ENCODE measurements at regions not wholly inside any gene's neighbourhood (a gene's known extent, or its start where the extent isn't known, plus 50 kb on each side); places are given as distances from the start of the nearest gene placed in this dataset.

DNA sequence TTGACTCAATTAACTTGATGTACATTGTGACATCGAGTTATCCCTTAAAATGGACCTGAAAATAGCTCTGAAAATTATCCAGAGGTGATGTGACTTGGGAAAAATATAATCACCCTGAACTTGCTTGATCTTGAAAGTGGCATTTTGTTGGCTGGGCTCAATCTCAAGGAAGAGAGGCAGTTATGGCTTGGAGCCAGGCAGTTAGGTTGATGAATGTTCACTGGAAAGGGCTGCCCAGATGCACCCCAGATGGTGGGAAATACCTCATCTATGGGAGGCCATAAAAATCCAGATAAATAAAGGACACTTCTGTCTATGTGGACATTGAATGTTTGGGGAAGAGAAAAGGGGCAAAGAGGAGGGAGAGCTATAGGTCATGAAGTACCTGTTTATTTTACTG lies 55.7 kb upstream of the OR5AN1 start:
- DNase-seq (ENCODE audit: low read depth, low spot score) = no peak

DNA sequence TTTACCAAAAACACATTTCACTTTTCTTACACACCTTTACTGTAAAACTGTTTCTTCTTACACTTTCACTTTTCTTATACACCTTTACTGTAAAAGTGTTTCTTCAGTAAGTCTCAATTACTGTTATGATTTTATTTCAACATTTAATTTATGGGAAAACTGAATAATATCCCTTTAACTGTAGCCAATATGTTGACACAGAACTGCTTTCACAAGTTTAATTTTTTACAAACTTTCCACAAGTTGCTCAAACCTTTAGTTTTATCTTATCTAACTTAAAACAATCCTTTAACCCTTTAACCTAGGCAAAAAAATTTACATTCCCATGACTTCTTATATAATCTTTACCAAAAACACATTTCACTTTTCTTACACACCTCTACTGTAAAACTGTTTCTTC lies 63.3 kb upstream of the OR5AN1 start:
- DNase-seq (ENCODE audit: low read depth, low spot score) = no peak

DNA sequence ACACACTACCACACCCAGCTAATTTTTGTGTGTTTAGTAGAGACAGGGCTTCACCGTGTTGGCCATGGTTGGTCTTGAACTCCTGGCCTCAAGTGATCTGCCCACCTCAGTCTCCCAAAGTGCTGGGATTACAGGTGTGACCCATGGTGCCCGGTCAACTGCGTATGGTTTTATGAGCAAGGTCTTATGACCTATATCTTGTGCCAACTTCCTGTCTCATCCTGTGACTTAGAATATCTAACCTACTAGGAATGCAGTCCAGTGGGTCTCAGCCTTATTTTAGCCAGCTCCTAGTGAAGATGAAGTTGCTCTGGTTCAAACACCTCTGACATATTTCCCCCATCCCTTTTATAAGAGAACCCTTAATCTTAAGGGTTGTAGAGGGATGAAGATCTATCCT lies 66.1 kb upstream of the OR5AN1 start:
- DNase-seq (ENCODE audit: low read depth, low spot score) = no peak

DNA sequence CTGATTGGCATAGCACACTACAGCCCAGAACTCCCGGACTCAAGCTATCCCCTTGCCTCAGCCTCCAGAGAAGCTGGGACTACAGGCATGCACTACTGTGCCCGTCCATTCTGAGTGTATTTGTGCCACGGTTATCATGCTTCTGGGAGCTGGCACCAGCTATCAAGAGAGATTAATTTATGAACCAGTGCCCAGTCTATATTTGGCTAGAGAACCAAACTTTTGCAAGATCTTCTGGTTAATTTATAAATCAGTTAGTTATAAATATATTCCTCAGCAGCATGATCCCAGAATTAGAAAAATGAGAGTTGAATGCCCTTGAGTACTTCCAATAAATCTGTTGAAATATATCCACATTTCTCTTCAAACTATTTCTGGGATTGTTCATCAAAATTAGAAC lies 67.5 kb upstream of the OR5AN1 start:
- no peak for DNase-seq (ENCODE audit: low read depth, low spot score)

DNA sequence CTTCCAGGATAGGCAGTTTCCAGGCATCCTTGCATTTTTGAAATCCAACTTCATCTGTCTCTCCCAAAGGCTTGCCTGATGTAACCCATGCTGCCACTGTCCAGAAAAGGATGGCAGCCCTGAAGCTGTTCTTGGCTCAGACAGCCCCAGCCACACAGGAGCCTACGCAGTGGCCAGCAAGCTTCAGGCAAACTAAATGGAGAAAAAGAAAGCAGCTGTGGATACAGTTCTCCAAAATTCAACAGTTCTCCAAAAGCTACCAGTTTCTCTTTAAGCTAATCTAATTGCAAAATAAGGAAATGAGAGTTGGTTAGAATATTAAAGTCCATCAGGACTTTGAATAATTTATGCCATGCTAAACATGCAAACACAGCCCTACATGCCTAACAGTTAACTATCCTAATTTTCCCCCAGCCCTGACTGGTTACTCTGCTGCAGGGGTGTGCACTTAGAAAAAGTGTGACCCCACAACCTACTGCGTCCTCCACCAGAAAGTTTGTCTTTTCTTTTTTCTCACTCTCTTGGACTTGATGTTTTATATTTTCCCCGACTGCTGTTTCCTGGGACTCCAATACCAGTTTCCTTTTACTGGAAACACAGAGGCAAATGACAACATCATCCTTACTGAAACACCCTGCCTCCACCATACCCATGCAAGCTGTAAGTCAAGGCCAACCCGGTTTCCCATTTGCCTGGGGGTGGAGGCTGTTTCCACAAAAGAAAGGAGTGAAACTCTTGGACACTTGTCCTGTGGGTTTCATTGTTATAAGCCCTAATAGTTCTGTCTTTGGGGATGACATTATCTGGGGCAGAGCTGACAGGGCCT lies 69.1 kb upstream of the OR5AN1 start:
- DNase-seq (ENCODE audit: low read depth, low spot score) = no peak

DNA sequence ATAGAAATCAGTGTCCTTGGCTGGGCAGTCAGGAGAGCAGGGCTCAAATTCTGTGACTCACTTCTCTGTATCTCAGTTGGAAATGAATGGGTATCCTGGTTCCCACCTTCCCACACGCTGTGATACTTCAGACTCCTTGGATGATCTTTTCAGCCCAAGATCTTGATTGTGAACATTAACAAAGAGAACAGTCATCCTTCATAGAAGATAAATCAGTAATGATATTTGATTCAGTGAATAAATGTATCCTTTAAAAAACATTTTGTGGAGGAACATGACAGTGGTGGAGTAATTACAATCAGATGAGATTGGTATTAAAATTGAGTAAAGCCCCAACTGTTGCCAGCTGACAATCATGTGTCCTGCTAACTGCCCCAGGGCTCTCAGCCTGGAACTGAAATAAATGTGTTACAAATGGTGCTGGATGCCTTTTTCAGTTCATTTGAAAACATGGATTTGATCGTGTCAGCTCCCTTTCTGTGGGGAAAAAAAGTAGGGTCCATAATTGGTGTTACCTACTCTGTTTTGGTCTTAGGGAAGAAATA lies 72.9 kb upstream of the OR5AN1 start:
- DNase-seq (ENCODE audit: low read depth, low spot score) = no peak

DNA sequence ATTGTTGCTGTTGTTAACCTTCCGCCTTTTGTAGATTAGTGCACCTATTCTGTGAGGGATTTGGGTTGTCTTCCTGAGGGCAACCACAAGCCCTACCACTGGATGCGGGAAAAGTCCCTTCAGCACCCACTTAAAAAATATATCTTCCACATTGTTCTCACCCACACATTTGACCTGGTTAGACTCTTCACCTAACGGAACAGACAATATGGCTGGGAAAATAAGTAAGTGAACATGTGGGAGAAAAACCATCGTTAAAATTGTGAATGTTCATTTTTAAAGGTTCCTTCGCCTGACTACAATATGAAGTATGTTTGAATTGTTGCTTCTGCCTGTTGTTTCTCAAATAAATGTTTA lies 72.0 kb upstream of the MPEG1 start:
- no peak for DNase-seq (ENCODE audit: low read depth, low spot score)

DNA sequence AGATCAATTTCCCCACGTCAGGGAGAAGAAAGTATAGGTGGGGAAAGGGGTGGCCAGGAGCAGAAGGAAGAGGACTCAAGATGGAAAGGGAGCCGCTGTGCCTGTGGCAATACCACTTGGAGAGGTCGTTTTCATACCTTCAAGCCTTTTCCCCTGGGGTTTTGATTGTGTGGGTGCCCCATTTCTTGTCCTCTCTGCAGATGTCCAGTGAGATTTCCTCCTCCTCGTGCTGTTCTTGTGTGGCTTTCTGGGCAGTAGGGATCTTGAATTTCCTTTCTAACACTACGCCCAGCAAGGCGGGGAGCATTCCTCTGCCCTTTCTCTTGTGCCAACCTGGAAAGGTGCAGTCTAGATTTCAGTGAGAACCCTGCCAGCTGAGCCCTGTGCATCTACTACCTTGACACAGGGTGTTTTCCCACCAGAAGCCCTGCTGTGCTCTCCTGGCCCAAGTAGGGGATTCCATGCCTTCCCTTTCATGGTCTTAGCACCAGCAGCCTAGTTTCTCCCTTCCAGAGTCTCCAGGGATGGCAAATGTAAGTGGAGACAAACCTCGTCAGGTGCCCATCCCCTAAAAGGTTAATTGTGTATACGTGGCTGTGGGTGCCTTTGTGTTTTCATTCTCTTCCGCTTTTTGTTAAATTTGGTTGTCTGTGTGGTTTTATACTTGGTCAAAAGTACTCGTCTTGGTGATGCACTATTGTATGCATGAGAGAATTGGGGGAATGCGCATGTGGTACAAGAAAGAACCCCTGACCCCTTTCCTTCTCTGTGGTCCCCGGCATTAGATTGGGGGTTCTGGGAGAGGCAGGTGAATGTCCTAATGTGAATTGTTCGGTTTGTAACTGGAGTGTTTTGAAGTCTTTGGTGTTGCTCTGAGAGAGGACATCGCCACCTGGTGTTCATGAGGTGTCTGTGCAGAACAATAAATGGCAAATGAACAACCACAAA lies 71.4 kb upstream of the MPEG1 start:
- DNase-seq (ENCODE audit: low read depth, low spot score) = peak; percentile 18

DNA sequence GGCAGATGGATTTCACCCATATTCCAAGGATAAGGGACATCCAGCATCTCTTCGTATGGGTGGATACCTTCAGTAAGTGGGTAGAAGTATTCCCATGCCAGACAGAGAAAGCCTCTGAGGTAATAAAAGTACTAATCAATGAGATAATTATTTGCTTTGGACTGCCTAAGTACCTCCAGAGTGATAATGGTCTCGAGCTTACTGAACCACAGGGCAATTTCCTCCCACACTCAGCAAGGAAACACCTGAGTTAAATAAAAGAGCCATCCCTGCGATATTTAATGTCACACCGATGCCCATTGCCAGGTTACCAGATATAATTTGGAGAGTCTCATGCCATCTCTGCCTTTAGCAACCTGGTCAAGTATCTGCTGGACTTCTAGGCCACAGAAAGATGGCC lies 70.6 kb upstream of the MPEG1 start:
- DNase-seq (ENCODE audit: low read depth, low spot score) = no peak

DNA sequence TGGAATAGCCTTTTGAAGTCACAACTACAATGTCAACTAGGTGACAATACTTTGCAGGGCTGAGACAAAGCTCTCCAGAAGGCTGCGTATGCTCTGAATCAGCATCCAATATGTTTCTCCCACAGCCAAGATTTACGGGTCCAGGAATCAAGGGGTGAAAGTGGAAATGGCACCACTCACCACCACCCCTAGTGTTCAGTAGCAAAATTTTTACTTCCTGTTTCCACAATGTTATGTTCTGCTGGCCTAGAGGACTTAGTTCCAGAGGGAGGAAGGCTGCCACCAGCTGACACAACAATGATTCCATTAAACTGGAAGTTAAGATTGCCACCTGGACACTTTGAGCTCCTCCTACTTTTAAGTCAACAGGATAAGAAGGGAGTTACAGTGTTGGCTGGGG lies 68.5 kb upstream of the MPEG1 start:
- DNase-seq (ENCODE audit: low read depth, low spot score) = no peak

DNA sequence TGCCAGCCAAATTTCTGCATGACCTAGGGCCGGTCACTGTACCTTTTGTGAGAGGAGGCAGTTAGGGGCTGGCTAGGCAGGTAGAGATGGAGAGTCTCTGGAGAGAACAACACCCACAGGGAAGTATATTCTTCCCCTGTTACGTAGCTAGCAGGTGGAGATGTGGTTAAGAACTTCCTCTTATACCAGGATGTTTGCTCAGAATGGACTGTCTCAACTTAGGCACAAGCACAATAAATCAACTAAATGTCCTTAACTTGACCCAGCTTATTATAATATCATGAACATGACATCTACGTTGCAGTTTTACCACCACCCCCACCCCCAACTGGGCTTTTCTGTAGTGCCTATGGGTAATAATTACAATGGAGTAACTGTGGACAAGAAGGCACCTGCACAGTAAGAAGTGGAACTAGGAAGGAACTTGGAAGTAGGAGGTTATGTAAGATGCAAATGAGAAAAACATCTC lies 60.7 kb upstream of the MPEG1 start:
- no peak for DNase-seq (ENCODE audit: low read depth, low spot score)

DNA sequence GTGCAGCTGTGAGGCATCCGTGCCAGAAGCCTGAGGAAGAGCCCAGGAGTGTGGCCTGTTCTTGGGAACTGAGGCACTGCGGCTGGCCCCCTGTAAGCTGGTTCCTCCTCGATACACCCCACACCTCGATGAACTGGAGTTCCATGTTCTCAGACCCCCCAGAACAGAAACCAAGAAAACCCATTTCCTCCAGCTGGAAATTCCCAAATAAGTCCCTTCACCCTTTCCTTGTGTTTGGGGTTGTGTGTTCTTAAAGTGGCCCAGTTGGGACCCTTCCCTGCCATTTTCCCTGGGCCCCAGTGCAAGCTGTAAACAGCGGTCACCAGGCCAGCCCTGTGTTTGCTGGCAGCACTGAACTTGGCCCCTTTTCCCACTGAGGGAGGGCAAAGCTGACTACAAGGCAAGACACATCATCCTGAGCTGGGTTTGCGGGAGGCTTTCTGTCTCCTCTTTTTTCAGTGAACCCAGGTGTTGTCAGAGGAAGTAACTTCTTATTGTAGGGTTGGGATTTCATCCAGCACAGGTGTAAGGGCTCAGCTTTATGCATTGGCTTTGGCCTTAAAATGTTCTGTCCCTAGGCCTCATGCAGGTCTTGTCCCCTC lies 60.1 kb upstream of the MPEG1 start:
- DNase-seq (ENCODE audit: low read depth, low spot score) = no peak

DNA sequence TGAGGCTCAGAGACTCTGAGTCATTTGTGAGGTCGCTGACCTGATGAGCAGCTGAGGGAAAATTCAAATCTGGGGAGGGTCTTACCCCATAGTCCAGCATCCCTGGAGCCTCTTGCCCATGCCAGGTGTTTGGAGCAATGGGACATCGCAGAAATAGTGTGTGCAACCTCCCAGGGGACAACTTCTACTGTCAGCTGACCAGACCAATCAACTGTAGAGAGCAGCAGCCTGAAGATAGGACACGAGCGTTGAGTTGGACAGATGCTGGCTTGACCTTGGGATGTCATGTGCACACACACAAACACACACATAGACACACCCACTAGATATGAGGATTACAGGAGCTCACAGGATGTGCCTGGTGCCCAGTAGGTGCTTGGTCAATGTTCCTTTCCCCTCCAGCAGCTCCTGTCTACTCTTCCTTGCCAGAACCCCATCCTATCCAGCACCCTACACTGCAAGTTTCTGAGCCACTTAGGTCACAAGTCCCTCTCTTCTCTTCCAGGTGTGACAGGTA lies 59.1 kb upstream of the MPEG1 start:
- DNase-seq (ENCODE audit: low read depth, low spot score) = no peak

DNA sequence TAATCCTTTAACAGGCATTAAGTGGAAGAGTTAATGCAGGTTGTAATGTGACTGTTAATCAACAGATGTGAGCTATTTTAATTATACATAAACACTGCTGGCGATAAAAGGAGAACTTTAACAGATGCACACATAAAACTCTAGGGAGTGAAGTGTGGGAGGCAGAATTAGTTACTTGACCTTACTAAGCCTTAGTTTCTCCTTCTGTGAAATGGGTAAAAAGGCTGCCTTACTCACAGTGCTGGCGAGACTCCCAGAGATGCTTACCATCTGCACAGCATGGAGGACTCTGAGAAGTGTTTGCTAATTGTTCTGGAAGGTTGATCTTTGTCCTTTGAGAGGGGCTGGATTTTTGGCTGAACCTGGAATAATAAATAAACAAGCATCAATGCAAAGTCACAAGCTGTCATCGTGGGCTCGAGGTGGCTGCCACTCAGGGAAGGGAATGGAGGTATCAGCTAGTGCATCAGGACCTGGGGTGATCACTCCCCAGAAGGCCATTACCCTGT lies 58.6 kb upstream of the MPEG1 start:
- DNase-seq (ENCODE audit: low read depth, low spot score) = no peak

DNA sequence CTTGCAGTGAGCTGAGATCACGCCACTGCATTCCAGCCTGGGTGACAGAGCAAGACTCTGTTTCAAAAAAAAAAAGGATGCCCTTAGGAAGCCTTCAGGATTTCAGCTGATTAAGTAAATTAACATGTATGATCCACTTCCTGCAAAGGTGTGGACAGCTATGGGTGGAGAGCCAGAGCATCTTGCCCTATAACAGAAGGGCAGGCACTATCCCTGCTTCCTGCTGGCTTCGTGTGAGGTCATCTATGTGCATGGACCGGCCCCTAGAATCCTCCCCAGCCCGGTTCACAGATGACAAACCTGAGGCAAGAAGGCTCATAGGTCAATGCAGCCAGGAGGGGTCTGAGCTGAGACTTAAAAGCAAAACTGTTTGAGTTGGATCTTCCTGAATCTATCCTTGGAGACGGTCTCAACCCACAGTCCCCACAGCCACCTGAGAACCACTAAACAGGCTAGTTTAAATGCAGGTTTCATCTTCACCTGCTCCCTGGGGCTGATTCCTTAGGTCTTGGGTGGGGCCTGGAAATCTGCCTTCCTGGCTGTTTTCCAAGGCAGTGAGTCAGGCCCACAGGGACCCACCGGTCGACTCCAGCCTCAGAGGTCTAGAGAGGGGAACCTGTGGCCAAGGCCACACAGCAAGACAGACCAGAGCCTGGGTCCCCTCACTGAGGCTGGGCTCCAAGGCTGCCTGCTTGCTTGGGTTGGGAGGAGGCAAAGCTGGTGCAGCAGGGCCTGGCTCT lies 55.2 kb upstream of the MPEG1 start:
- DNase-seq (ENCODE audit: low read depth, low spot score) = no peak

DNA sequence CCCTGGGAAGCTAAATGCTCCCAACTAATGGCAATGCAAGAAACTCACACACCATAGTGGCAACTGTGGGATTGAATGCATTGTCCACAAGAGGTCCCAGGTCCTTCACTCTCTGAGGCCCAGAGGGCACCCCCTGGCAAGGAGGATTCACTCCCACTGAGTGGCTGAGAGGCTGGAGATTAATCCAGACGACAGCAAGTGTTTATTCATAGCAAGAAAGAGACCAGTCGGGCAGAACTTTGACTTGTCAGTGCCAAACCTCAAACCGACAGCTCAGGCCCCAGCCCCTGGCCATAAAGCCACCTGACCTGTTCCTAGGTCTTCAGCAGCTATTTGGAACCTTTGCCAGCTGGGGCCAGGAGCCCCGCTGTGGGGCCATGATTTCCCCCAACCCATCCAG lies 54.5 kb upstream of the MPEG1 start:
- no peak for DNase-seq (ENCODE audit: low read depth, low spot score)

DNA sequence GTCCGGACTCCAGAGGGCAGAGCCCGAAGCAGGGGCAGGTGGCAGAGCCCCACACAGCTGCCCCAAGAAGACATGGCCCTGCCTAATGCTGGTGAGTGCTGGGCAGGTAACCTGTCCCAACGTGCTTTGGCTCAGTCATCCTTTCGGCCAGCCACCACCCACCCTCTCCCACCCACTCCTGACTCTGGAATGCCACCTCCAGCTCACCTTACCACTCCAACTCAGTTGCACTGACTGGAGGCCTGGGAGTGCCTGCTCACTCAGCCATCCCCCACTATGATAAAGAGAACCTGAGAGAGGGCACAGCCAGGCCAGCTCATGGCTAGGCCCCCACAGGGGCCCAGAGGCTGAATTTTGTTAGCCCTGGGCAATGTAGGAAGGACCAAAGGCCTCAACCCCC lies 53.8 kb upstream of the MPEG1 start:
- no peak for DNase-seq (ENCODE audit: low read depth, low spot score)

DNA sequence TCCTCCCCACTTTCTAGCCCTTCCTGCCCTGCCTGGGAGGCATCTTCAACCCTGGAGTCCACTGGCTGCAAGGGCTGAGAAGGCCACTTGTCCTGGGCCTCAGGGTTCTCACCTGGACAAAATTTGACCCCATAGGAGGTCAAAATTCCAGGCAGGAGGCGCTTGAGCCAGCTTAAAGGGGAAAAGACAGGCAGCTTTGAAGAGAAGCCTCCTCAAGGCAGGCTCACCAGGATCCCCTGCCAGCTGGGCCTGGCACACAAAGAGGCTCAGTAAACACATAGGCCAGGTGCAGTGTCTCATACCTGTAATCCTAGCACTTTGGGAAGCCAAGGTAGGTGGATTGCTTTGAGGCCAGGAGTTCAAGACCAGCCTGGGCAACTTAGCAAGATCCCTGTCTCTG lies 53.0 kb upstream of the MPEG1 start:
- DNase-seq (ENCODE audit: low read depth, low spot score) = no peak

DNA sequence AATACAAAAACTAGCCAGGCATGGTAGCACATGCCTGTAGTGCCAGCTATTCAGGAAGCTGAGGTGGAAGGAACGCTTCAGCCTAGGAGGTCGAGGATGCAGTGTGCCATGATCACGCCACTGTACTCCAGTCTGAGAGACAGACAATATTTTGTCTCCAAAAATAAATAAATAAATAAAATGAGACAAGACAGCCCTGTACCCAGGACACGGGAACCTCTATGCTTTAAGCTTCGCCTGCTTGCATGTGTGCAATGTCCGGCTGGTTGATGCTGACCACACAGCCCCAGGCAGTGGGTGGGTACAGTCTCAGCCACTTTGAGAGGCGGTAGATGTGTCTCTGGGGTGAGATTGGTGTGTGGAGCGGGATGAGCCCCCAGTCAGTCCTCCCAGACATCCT lies 52.0 kb upstream of the MPEG1 start:
- no peak for DNase-seq (ENCODE audit: low read depth, low spot score)

DNA sequence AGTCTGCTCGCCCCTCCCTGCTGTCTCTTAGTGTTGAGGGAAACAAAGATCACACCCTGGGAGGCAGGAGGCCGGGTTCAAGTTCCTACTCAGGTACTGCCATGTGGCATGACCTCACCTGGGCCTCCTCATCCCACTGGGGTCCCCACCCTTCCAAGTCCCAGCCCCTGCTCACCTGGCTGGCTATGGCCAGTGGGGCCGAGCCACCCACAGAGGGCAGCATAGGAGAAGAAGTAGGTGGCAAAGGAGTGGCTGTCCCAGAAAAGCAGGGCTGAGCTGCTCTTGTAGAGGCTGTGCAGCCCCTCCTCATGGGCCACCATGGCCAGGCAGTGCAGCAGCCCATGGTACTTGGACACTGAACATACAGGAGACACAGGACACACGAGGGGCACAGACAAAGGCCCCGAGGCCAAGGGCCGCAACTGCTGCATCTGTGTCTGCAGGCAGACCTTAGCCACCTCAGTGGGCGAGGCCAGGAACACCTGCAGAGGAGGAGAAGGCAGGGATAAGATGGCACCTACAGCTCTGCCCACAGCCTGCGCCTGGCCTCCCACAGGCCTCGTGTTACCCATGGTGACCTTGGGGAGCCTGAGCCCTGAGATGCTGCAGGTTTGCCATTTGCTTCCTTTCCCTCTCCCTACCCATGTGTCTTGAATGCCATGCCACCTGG lies 50.6 kb upstream of the MPEG1 start:
- no peak for DNase-seq (ENCODE audit: low read depth, low spot score)

Measured in activated CD4-positive, CD25-positive, alpha-beta regulatory T cell treated with anti-CD3 and anti-CD28 coated beads, Interleukin-2, amount 50 U/mL, for 16 hours (primary cell).